RKO (cell line): ENCODE measurements at regions not wholly inside any gene's neighbourhood (a gene's known extent, or its start where the extent isn't known, plus 50 kb on each side); places are given as distances from the start of the nearest gene placed in this dataset.
A peak's percentile ranks its signal among the peaks of the same experiment; 100 is the strongest.

Experiments
- DNase-seq: peaks from one replicate; pipeline ENCODE4 v3.0.0-alpha.2; 2016; ENCODE audit warnings: low spot score

DNA sequence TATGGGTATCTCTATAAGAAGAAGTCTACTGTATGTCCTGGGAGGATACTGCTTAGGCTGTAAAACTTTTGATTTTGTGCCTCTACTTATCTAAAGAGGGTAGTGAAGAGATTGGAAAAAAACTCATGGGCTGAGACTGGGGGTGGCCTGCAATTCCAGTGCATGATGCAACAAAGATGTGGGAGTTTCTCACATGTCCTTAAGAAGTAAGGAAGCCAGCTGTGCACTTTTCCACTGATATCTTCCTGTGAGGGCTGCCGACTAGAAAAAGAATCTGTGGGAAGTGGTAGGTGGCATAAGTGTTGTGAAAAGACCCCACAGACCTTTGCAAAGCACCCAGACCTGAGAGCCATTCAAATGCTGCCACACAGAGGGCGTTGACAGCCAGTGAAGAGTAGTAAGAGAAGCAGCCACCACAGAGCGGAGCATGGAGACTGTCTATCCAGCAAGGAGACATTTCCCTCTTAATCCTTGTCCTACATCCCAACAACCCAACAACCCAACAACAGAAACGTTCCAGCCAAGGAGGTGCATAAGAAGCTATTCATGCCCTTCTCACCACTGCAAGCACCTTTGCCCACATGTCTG lies 65.1 kb downstream of the PFDN4 start:
- DNase-seq = no peak

DNA sequence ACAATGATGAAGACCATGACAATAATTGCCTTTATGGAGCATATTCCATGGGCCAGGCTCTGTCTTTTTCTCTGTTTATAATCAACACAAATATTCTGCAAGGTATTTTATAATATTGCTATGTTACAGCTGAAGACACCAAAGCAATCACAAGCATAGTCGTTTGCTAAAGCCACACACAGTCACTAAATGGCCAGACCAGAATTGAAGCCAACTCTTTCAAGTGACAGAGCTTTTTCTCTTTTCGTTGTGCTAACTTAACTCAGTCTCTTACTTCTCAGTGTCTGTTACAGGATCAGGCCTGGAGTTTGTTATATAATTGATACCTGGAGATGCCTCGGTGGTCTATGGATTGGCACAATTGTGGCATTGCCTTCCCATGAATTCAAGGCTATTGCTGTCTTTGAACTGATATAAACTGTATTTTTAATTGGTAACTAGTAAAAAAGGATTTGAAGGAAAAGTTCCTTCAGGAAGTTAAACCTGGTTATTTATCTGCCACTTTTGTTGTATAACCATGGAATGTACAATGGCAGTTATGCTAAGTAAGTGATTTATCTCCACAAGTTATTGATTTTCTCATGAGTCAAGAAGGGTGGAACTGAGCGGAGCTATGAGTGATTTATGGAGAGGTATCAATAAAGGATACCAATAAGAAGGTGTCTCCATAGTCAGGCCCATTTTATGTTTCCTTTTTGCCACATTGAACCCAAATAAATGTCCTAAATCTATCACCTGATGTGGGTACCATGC lies 67.6 kb downstream of the PFDN4 start:
- no peak for DNase-seq

DNA sequence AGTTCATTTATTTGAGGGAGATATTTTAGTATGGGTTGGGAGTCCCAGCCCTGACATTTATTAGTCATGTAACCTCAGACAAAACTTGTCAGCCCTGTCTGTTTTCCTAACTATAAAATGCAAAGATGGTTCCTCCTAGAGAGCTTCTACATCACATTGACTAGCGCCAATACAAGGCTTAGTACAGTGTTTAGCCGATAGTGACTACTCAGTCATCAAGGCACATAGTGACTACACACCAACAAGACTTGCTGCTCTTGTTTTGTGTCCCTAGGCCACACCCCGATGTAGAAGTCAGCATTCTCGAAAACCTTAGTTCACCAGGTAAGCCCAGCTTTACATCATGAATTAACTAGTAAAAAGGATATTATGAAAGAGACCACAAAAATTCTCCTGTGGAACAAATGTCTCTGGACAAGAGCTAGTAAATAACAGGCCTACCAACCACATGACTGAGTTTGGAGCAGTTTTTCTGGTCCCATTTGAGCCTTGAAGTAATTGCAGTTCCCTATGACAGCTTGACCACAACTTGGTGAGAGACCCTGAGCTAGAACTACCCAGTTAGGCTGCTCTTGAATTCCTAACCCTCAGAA lies 68.8 kb downstream of the PFDN4 start:
- DNase-seq = no peak

DNA sequence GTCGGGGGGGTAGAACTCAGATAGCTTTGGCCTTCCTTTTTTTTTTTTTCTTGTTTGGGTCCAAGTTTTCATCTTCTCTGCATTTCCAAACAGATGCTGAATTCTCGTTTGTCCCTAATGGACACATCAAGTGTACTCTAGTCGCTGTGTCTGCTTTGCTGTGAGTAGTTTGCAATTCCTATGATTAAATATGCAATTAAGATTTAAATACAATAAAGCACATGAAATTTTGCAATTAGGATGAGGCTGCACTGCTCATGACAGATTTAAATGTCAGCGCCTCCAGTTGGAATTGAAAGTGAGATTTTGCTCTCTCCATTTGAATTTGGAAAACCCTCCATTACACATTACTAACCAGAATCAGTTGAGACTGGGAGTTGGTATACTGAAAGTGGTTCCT lies 70.4 kb downstream of the PFDN4 start:
- no peak for DNase-seq

DNA sequence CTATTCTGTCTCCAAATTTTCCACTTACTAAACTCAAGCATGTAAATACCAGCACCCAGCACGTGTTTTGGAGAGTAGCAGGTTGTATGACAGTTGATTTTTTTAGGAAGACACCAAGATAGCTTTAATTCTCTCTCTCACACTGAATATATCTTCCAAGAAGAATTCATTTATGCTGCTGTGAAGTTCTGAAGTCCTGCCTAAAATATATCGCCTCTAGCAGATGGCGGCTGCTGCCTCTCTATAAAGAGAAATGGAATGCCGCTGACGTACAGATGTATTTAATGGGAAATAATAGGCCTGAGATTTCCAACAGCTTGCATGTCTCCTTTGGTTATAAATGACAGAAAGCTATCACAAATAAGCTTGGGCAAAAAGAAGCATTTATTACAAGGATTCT lies 74.7 kb downstream of the PFDN4 start:
- DNase-seq = no peak

DNA sequence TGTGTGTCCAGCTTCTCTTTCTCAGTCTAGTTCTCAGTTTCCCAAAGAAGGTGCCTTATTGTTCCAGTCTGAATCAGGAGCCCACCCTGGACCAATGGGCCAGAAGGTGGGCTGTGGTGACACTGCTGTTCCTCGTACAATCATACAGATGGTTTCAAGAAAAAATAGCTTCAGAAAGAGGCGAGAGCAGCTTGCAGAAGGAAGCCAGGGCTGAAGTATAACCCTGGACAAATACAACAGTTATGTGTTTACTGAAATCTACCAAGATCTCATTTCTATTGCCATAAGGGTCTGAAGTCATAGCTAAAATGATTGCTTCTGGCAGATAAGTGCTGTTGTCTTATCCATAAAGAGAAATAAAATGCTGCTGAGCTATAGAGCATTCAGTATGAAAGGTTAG lies 75.4 kb downstream of the PFDN4 start:
- no peak for DNase-seq

DNA sequence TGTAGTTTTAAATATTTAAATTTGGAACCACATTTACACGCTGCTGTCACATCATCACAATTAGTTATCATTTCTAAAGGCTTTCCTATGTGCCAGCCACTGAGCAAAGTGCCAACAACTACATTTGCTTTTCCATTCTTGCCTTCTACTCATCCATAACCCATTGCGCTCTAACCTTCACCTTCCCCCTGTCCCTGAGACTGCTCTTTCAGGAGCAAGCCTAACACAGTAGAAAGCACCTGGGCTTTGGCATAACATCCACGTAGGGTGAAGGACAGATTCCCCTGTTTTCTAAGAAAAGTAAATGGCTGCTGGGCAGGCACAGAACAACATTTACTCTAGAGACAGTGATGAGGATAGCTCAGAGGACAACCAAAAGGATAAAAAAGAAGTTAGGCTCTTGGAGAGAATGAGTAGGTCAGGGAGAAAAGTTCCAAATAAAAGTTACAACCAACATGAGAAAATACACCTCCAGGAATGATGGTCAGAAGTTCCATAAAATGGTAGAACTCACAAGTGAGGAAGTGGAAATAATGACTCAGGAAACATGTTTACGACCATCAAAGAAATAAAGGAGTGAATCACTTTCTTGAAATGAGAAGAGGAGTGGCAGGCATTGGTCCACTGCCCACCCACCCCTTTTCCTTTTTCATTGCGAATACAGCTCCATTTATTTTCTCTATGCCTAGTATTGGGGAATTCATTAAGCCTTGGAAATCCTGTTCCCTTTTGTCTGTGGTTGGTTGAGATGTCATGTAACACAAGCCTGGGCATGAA lies 77.2 kb downstream of the PFDN4 start:
- peak; percentile 53 for DNase-seq

DNA sequence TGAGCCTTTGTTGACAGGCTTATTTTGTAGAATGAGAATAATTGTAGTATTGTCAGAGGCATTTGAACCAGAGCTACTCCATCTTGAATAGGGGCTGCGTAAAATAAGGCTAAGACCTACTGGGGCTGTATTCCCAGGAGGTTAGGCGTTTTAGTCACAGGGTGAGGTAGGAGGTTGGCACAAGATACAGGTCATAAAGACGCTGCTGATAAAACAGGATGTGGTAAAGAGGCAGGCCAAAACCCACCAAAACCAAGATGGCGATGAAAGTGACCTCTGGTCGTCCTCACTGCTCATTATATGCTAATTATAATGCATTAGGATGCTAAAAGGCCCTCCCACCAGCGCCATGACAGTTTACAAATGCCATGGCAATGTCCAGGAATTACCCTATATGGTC lies 82.7 kb downstream of the PFDN4 start:
- DNase-seq = no peak

DNA sequence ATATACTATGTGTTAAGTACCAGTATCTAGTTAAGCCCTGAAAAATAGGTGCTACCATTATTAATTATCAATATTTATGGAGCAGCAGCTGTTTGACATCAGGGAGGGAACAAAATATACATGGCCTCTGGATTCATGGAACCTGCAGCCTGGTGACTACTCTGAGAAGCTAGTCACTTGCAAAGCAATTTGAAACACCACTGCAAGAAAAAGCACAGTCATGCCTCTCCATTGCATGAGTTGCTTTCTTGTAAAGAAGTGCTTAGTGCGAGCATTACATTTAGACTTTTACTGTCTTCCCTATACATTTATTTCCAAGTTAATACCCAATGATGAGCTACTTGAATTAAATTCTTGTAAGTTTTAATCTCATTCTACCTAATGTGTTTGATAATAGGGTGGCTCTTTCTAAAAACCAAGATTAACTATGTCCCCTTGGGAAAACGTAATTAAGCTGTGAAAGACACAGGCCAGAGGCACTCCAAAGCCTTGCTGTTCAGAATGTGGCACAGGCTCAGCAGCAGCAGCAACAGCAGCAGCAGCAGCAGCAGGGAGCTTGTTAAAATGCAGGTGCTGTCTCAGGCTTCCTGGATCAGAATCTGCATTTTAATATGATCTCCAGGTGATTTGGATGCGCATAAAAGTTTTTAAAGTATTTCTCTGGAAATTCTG lies 83.6 kb downstream of the PFDN4 start:
- no peak for DNase-seq

DNA sequence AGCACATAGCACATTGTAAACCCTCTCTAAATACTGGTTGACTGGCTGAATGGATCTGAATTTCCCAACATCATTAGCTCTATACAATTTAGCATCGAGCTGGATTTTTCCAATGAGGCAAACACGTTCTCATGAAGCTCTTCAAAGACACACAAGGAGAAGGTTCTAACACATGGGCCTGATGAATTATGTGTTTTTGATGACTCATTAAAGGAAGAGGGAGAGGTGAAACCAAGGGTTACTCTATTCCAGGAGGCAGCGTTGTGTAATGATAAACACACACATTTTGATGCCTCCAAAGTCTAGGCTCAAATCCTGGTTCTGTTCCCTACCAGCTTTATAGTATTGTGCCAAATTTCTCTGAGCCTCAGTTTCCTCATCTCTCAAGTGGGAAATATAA lies 84.3 kb downstream of the PFDN4 start:
- no peak for DNase-seq

DNA sequence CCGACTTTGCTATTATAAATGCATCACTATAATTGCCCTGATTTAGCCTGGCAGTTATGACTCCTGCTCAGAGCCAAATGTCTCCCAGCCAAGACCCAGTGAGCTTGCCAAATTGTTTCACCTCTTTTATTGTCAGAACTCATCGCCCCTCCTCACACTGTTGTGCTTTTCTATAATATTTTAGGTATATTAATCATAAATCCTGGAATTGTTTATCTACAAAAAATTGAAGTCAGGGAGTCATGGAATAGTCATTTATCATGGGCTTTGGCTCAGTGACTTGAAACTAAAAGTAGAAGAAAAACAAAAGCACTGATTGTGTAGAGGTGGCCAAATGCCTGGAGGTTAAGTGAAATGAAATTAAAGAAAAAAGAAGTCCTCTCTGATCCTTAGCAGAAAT lies 85.6 kb downstream of the PFDN4 start:
- DNase-seq = no peak

DNA sequence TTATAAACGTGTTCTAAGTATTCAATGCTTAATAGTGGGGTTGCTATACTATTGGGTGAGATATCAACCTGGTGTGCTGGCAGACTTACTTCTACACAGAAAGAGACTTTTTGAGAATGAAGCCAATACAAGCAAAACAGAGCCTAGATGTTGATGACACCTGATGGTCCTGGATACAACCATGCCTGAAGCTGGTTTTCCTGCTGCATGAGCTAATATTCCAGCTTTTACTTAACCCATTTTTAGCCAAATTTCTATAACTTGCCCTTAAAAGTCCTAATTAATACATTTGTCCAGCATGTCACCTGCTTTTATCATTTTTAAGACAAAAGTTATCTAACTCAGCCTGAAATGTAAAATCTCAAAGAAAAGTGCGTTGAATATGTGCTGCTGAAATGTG lies 86.2 kb downstream of the PFDN4 start:
- DNase-seq = no peak

DNA sequence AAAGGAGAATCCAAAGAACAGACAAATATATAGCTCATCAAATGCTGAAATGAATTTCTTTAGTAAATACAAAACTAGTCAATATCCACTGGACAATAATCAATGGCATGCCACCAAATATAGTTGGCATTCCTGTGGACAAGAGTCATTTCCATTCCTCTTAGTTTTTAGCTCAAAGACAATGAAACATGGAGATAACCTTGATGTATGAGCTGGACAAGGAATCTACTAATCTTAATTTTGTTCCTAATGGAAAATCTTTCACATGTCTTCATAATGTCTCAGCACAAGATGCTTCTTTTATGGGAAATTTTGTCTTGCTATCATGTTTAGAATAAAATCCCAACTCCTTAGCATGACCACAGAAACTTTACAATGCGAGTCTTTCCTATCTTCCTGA lies 87.8 kb downstream of the PFDN4 start:
- DNase-seq = no peak

DNA sequence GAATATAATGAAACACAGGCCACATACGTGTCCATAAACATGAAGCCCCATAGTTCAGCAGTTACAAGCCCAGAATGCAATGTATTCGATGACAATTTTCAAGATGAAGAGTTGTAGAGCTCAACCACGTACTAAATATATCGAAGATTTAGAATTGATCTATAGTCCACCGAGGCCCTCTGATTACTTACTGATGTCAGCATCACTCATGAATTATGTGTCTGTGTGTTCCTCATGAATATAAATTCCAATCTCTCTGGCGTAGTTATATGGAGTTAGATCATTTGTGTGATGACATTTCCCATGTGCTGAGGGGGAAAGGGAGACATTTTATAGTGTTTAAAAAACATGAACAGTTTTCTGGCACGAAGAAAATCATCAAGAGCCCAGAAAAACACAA lies 97.5 kb downstream of the PFDN4 start:
- no peak for DNase-seq

DNA sequence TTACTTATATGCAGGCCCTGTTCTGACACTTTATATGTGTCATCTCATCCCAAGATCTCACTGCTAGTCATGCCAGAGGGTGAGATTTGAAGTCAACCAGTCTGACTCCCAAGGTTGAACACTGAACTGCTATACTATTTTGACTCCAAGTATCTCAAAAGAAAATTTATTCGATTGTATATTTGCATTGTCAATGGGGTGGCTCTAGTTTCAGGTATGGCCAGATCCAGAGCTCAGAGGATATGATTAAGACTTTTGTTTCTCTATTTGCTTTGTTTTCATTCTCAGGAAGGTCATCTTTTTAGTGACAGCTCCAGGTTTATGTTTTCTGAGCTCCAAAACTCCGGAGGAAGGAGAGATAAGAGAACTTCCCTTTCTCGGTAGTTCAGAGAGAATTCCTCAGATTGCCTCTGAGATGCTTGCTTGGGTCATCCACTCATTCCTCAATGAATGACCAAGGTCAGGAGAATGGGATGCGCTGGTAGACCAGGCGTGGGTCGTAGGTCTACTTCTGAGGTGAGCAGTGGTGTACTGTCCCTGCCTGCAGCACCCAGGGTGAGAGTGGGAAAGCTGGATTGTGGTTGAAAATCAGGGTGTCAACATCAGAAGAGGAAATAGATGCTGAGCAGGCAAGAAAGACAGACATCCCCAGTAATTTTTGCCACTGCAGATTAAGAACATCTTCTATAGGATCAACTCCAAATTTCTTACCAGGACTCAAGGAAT lies 99.3 kb downstream of the PFDN4 start:
- no peak for DNase-seq

DNA sequence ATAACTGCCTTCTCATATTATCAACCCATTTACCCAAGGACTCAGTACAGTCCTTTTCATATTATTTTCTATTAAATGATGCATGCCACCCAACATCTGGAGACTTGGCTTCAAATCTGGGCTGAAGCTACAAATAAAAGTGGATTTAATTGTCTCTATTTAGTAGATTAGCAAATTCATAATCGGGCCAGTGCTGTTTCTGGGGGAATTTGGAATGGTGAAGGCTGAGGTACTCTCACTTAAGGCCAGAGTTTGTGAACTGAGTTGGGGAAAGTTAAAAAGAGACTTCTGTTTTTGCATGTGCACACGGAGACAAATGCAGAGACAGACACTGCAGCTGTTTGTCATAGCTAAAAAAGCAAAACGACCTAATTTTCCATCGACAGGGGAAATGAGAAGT lies 100.9 kb downstream of the PFDN4 start:
- no peak for DNase-seq

DNA sequence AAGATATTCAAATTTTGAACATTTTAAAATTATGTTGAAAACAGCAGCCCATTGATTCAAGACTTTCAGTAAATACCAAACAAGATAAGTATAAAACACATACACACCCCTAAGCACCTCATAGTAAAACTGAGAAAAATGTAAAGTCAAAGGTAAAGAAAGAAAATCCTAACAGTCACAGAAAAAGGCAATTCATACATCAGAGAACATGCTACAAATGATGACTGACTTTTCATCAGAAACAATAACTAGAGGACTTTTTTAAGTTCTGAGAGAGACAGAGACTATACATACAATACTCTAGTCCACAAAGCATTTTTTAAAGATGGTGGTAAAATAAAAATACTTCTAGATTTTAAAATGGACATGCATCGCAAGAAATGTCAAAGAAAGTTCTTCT lies 111.0 kb downstream of the PFDN4 start:
- DNase-seq = no peak

DNA sequence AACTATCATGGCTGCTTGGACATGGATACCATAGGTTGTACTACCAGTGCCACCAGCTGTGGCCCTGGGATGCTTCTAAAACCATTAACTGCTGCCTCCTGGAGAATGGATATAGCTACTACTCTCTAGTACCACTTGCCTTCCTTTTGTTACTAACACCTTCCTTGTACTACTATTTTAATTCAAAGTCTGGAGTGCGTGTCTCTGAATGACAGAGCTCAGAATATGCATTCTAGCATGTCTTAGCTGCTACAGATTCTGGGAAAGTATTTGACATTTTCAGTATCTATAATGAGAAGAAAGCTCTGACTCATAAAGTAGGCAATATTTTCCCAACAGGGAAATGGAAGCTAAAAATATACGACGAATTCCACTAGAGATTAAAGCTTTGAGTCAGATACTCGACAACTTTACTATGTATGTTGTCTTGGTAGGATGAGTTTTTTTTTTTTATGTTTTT lies 112.3 kb downstream of the PFDN4 start:
- DNase-seq = no peak

DNA sequence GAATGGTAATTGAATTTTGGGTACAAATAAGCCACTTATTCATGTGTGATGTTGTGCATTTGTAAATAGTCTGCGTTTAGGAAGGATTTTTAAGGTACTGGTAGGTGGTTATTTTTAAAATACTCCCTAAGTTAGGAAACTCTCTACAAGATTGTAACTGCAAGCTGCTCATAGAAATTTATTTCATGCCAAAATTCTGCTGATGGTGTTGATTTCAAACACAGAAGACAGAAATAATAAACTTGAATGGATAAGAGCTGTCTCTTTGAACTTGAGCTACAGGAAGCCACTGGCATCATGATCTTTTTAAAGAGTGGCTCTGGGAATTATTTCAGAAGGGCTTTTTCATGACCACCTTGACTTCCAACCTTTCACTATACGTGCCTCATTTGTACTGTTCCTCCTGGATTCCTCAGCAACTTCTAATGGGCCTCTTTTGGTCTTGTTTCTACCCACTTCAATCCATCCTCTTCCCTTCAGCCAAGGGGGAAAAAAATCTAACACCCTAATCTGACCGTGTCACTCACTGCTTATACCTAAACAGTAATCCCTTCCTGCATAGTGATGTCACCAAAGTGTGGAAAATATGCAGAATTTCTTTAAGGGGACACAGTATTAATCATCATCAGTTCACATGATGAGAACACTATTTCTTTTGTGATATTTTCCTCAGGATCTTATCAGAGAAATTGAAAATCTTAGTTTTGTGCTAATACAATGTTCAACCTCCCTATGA lies 113.6 kb downstream of the PFDN4 start:
- no peak for DNase-seq

DNA sequence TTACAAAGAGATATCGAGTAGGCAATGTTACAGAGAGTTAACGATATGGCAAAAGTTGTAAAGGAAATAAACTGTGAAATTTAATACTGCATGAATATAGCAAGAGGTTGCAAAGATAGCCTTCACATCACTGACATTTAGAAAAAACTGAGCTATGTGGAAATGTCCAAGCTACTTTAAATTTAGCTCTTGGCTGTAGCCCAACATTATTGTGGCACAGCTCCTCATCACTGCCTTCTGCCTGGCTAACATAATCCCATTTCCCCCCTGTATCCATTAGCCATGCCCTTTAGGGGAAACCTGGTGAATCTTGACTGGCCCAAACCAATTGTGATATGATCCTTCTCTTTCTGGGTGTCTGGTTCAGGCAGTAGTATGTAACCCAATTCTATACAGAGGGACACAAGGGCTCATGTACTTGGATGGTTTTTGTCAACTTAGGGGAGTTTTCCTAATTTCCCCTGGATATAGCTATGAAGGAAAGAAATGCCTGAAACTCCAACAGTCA lies 115.4 kb downstream of the PFDN4 start:
- DNase-seq = no peak

DNA sequence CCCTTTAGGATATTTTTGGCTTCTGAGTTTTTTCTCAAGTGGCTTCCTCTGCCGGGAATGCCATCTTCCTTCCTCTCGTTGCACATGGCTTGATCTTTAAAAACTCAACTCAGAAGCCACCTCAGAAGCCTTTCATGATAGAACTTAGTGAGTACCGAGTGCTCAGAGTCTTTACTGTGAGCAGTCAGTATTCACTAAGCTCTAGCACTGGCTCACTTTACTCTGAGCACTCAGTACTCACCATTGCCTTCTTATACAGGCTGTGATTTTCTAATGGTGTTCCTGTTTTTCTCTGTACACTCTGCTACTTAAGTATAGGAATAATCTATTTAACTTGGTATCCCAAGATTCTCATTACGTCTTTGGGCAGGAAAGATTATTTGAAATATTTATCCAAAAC lies 116.2 kb downstream of the PFDN4 start:
- no peak for DNase-seq
